Activated CD4-positive, alpha-beta T cell treated with anti-CD3 and anti-CD28 coated beads, Interleukin-2, amount 50 U/mL, for 48 hours (primary cell): ENCODE measurements at regions not wholly inside any gene's neighbourhood (a gene's known extent, or its start where the extent isn't known, plus 50 kb on each side); places are given as distances from the start of the nearest gene placed in this dataset.
"Not testable (repeated sequence)": the region's sequence is repeated elsewhere in the genome, so short reads cannot be mapped to it uniquely, and the experiment has no call there.

Experiments used
- DNase-seq, 2 experiments: peaks; one replicate each; pipeline ENCODE4 v3.0.0-alpha.2; 2020

DNA sequence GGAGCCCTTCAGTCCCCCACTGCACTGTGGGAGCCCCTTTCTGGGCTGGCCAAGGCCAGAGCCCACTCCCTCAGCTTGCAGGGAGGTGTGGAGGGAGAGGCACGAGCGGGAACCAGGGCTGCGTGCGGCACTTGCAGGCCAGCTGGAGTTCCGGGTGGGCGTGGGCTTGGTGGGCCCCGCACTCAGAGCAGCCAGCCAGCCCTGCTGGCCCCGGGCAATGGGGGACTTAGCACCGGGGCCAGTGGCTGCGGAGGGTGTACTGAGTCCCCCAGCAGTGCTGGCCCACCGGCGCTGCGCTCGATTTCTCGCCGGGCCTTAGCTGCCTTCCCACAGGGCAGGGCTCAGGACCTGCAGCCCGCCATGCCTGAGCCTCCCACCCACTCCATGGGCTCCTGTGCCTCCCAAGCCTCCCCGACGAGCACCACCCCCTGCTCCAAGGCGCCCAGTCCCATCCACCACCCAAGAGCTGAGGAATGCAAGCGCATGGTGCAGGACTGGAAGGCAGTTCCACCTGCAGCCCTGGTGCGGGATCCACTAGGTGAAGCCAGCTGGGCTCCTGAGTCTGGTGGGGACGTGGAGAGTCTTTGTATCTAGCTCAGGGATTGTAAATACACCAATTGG, 776.2 kb downstream of the KCTD8 start:
- DNase-seq = not testable (repeated sequence)

DNA sequence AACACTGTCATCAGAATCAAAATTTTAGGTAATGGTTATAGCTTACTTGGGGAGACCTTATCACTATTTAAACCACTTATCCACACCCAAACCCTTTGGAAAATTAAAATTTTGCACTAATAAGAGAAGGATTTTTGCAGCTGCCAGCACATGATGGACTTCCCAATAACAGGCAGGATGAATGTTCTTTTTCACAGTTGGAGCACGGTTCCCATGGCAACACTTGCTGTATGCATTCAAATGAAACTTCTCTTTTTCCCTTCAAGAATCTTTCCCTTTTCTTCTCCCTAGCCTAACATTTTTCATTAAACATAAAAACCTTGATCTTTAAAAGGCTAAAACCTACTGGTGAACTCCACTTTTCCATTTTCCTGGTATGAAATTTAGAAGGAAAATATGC, 768.2 kb downstream of the KCTD8 start:
- no peak for DNase-seq

DNA sequence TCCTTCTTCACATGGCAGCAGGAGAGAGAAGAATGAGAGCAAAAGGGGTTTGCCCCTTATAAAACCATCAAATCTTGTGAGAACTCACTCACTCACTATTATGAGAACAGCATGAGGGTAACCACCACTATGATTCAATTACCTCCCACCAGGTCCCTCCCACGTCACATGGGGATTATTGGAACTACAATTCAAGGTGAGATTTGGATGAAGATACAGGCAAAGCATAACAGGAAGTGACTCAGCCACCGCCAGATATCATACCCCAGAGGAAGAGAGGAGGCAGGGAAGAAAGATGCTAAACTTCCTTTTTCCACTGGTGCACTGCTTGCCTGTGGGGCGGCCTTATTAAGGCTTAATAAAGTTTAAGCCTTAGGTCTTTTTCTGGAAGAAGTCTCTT, 766.1 kb downstream of the KCTD8 start:
- no peak for DNase-seq

DNA sequence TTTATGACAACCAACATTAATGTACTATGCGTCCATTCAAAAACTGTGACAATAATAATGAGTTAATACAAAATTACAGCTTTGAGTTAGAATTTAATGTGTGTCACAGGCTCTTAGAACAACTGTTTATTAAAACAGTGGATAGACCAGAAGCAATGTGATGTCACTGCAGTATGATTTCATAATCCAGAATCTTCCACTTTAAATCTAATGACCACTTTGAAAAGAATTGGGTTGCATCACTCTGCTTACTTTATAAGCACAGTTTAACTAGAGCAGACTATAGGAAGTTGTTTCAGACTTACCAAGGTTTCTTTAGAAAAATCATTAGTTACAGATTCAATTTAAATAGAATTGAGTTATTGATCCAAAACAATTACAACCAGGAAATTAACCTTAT, 758.5 kb downstream of the KCTD8 start:
- DNase-seq = no peak

DNA sequence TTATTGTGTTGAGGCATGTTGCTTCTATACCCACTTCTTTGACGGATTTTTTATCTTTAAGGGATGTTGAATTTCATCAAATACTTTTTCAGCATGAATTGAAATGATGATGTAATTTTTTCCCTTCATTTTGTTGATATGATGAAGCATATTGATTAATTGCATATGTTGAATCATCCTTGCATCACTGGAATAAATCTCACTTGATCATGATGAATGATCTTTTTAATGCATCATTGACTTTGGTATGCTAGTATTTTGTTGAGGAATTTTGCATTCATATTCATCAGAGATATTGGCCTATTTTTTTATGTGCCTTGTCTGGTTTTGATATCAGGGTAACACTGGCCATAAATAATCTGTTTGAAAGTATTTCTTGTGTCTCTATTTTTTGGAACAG, 754.7 kb downstream of the KCTD8 start:
- no peak for DNase-seq

DNA sequence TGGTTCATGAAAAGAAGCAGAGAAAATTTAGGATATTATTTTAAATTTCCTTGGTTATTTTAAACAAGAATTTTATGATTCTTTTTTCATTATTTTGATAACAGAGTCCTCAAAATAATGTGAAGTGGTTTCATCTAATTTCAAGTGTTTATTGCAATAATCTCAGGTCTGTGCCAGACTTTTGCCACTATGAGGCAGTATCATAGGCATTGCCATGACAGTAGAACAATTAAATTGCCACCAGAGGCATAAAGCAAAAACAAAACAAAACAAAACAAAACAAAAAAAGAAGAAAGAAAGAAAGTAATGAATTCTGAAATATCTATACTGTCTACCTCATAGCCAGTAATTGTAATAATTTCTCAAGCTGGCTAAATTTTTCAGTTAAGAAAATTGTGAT, 739.2 kb downstream of the KCTD8 start:
- DNase-seq = no peak

DNA sequence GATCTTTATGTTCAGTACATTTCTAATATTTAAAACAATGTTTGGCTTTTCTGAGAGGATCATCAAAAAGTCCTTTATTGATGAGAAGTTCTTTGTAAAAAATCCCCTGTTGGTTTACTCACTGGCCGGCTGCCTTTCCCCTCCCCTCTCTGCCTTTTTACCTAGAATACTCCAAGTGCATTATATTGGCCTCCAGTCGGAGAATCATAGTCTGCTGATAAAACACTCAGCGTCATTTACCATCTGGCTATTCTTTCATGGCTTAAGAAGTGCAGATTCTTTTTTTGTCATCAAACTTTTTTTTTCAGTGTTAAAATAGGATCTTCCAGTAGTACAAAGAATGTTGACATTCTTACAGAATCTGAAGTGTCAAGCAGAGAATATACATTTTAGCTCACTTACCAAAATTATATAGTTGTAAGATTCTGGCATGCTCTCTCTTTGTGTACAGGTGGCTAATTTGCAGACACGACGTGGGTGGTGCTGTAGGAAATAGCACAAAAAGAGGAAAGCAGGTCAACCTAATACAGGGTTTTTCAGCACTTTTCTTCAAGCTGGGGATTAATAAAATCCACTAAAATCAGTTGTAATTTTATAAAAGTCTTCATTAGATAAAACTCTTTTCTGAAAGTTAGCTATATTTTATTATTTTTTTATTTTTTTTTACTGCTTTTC, 731.8 kb downstream of the KCTD8 start:
- no peak for DNase-seq

DNA sequence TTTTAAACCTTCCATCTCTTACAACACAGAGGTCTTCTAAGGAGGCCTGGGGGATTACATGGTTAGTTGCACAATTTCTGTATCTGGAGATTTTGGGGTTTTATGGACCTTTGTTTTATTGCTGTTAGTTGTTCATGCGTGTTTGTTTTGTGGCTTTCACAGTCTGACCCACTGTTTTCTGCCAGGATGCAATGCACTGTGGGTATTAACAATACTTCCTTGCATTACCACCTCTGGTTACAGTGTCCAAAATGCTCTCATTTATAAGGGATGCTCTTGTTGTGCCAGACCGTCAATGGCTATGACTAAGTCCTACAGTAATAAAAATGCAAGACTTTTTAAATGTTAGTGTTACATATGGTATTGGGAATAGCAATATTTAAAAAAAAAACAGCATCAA, 730.2 kb downstream of the KCTD8 start:
- no peak for DNase-seq

DNA sequence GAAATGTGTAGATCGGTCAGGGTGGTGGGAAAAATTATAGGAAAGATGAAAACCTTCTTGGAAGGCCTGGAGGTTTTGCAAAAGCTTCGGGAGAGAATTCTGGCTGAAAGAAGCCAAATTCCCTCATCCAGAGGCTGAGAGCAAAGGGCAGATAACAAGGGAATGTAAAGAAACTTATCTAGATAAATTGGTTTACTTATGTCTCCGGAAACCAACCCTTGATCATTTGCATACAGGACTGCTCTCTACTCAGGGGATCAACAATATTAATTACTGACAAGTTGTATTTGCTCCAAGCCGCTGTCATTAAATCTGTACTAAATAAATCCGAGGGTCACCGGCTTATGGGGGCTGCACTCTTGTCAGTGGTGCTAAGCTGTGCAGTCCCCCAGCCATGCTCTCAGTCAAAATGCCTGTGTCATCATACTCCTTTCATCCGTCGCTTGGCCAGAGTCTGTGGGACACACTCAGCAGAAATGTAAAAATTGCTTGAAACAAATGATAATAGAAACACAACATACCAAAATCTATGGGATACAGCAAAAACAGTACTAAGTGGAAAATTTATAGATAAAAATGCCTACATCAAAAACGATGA, 715.7 kb downstream of the KCTD8 start:
- no peak for DNase-seq

DNA sequence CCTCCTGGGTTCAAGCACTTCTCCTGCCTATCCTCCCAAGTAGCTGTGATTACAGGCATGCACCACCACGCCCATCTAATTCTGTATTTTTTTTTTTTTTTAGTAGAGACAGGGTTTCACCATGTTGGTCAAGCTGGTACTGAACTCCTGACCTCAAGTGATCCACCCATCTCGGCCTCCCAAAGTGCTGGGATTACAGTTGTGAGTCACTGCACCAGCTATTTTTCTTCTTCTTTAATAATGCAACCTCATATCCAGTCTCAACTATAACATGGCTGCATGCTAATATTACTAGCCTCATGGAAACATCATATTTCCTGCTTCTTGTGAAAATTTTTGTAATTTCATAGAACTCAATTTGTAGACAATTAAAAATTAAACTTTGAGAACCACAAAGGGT, 706.5 kb downstream of the KCTD8 start:
- no peak for DNase-seq

DNA sequence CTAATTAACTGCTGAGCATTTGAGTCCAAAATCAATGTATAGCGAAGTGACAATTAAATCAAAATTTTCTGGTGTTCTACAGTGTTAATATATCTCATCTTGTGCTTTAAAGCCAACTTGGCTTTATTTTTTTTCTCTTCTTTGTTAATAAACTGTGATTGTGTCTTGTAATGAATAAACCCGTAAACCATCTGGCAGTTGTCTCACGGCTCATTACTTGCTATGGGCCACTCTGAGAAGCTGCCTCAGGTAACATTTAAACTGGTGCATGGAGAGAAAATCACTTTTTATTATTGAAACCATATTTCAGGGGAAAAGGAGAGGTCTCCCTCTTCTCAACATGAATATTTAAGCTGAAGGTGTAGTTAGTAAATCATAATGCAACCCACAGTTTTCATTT, 694.0 kb downstream of the KCTD8 start:
- no peak for DNase-seq

DNA sequence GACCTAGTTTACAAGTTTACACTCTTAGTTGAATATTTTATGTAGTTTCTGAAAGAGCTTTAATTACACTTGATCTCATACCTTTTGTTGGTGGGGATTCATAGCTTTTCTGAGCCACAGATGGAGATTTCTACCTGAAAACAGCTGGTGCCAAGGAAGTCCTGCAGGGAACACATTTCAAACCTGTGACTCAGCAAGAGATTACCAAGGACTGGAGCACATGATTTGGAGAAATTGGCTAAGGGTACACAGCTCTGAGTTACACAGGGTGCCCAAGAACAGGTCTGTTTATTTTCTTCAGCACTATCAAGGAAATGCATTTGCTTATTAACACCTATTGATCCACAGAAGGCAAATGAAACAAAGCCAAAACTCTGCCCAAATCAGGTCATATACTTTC, 691.5 kb downstream of the KCTD8 start:
- no peak for DNase-seq

DNA sequence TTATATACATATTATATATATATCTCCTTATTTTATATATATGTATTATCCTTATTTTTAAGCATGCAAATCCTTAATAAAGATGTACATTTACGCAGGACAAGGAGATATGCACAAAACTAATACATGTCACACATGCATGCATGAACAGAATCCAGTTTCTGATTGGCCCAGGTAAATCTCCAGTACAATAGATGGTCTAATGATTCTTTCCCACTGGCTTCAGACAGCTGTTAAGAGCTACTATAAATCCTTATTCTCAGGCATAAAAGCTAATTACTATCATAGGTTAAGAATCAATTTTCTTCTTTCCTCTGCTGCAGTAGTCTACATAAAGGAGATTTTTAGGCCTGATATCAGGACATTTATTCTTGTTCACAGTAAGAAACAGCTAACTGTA, 689.8 kb downstream of the KCTD8 start:
- DNase-seq = no peak

DNA sequence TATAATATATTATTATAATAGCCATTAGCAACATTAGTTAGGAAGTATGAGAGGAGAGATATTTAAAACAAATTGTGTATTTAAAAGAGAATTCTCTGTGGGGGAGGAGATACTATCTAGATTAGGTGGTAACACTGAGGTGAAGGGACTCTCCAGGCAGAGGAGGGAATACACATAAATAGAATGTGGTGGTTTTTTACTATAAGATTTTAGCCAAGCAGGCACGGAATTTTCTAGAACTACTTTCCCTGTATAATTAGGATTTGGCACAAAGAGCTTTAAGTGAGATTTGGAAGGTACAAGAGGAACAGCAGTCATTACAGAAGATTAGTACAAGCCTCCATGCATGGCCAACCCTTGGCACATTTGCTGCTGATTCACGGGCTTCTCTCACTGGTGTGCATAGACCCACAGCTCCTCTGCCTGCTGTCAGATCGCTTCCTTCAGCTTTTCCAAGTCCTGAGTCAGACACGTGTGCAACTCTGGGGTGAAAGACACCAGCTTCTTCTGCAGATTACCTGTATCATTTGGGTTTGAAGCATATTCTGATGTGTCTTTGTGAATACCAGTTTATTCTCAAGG, 685.5 kb downstream of the KCTD8 start:
- DNase-seq = no peak

DNA sequence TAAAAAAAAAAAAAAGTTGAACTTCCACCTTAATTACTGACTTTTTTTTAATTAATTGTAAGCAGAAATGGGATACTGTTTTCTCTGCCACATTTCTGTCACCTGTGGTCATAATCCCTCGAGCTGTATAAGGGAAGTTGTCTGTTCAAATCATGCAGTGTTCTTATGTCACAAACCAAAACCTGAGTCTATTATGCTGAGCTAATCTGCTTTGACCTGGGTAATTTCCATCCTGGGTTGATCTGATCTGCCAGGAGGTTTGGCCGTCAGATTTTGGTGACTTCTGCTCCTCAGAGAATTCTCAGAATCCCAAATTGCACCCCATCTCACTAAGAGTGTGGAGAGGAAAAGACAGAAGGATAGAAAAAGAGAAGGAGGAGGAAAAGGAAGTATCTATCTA, 683.1 kb downstream of the KCTD8 start:
- no peak for DNase-seq

DNA sequence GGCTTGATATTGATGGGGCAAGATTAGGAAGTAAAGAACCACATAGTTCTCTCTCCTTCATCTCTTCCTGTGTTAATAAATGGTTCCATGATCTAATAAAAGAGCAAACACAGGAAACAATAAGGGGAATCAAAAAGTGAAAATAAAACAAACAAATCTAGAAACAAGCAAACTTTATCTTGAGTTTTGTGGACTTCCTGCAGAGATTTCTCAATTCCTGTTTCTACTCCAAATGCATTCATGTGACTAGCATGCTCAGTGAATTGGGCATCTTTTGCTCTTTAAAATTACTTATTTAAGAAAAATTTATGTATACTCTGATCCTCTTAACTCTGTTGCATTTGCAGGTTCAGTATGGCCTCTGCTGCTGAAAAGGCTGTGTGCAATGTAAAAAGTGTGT, 682.0 kb downstream of the KCTD8 start:
- DNase-seq = no peak

DNA sequence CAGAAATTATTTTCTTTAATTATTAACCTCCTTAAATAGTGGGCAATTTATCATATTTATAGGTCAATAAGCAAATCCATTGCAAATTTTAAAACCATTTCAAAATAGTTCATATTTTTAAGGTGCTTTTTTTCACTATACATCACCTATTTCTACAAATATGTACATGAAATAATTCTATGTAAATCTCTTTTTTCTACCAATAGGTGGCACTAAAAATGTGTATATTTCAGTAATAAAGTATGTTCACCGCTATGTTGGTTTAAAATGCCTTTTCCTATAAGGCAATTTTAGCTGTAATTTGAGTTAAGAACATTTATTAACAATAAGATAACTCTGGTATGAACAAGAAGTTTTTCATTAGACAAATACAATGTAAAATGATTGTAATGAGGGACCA, 672.2 kb downstream of the KCTD8 start:
- no peak for DNase-seq

DNA sequence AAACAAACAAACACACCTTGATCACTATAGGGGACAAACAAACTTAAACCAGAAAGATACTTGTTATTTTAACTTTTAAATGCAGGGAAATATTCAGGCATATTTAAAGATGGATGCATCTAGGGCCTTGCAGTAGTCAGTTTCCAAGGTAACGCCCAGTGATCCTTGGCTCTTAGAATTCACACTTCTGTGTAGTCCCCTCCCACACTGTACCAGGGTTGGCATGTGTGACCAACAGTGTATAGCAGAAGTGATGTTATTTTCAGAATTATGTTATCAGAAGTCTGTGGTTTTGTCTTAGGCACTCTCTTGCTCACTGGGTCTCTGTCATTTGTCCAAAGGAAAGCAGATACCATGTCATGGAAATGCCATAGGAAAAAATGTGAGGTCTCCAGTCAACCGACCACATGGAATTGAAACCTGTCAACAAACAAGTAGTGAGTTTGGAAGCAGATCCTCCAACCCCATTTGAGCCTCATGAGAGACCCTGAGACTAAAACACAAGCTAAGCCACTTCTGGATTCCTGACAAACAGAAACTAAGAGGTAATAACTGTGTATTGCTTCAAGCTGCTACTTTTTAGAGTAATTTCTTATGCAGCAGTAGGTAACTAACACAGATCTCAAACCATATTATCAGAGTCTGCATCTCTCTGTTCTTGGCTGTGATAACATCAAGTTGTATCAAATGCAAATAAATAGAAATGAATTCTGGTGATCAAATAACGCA, 670.3 kb downstream of the KCTD8 start:
- DNase-seq = no peak

DNA sequence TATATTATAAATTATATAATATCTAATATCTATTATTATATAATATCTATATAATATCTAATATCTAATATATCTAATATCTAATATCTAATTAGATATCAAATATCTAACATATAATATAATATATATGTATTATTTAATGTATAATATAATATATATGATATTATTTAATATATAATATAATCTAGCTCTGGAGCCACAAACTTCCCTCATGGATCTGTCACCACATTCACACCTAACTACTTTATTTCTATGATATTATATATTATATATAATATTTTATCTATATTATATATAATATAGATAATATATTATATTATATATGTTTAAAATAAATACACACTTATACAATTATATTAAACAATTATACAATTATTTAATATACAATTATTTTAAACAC, 667.5 kb downstream of the KCTD8 start:
- DNase-seq = no peak

DNA sequence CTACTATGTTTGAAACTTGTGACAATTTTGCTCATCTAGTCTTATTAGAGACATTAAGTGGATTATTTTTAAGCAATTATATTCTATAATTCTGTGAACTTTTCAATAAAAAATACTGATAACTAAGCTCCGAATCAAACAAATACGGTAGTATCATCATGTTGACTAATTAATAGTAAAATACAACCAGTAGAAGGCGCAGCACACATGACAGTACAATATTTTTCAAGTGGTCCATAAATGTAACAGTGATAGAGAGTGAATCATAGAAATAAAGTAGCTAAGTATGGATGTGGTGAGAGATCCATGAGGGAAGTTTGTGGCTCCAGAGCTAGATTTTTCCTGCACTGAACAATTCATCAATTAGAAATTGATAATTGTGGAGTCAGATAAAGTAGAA, 666.2 kb downstream of the KCTD8 start:
- DNase-seq = no peak

DNA sequence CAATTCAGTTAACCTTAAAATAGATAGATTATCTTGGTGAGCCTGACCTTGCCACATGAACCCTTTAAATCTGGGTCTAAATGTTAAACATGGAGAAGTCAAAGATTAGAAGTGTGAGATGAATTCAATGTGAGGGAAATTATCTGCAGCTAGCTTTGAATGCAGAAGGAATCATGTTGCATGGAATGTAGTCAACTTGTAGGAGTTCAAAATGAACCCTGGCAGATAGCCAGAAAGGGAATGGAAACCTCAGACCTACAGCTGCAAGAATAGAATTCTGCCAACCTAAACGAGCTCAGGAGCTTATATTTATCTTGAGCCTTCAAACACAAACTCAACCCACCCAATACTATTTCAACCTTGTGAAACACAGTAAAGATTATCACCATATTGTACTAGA, 632.5 kb downstream of the KCTD8 start:
- no peak for DNase-seq

DNA sequence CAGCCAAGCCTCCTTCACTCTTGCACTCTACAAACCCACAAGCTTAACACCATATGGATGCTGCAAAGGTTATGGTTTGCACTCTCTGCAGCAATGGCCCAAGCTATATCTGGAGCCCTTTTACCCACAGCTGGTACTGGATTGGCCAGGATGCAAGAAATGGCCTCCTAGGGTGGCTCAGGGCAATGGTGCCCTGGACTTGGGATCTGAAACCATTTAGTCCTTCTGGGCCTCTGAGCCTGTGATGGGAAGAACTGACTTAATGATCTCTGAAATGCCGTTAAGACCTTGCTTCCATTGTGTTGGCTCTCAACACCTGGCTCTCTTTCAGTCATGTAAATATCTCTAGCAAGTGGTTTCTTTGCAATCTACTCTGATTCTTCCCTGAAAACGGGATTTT, 626.0 kb downstream of the KCTD8 start:
- no peak for DNase-seq

DNA sequence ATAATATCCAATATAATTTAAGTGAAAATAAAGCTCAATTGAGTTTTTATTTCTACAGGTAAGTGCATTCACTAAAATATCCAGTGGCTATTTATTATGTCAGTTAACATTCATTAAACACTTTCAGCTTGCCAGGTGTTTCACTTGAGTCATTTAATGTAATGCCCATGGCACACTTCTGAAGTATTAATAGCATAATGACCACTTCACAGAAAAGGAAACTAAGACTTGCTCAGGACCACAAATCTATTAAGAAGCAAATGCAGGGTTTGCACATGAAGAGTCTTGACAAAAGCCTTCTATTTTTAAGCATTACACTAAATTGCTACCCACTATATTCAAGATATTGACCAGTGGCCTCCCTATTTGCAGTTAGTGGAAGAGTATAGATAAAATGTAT, 612.7 kb downstream of the KCTD8 start:
- DNase-seq = no peak

DNA sequence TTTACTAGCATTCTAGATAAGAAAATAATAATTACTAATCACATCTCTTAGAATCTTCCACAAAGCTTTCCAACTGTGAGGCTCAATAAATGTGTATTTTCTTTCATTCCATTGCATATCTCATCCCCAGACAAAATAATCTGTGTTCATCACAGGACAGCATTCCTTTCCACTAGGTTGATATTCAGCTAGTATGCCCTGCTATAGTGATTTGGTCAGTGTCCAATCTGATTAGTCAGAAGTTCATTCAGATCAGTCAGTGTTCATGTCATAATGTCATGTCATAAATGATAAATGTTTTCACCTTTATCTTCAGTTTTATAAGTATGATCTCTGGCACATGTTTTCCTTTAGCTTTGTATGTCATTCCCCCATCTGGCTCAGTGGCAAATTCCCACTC, 611.4 kb downstream of the KCTD8 start:
- no peak for DNase-seq
